OCI-LY1 (cell line): ENCODE measurements at regions not wholly inside any gene's neighbourhood (a gene's known extent, or its start where the extent isn't known, plus 50 kb on each side); places are given as distances from the start of the nearest gene placed in this dataset.

Experiments used
- CTCF ChIP-seq: fragments of 200-600 bp; sonication (generic), shearing (Covaris generic); IDR thresholded peaks from 2 replicates; pipeline ENCODE4 v1.5.1; 2017; ENCODE audit warnings: mild to moderate bottlenecking, antibody characterized with exemption, low read length, moderate library complexity, mixed read lengths
- EZH2 ChIP-seq: fragments of 200-600 bp; sonication (generic), shearing (Covaris generic); IDR thresholded peaks from 2 replicates; pipeline ENCODE4 v1.8.0; 2017; ENCODE audit warnings: borderline replicate concordance, mixed run types, mild to moderate bottlenecking, antibody characterized with exemption, low read length, moderate library complexity, mixed read lengths

GRCh38 chr4:4730249-4730648 is 129.2 kb upstream of the MSX1 start:
- TF ChIP-seq CTCF (no peak), EZH2 (no peak)
